Adrenal gland (tissue), 5 donors: ENCODE measurements at regions not wholly inside any gene's neighbourhood (a gene's known extent, or its start where the extent isn't known, plus 50 kb on each side); places are given as distances from the start of the nearest gene placed in this dataset.

Experiments
- CTCF ChIP-seq, 6 experiments: fragments of 450-650 bp in 4 of 6; fragments of 200-600 bp in 2 of 6; sonication (generic) in 1 of 6; IDR thresholded peaks; 1 replicate in 5 of 6; 2 replicates in 1 of 6; pipeline versions ENCODE4 v1.5.1 to v1.8.0; 2016 to 2021; ENCODE audit warnings: antibody characterized with exemption in 6 of 6, mild to moderate bottlenecking in 2 of 6, moderate library complexity in 1 of 6
- POLR2A ChIP-seq, 2 donors: fragments of 450-650 bp; IDR thresholded peaks; one replicate each; pipeline ENCODE4 v1.6.1; 2017; ENCODE audit warnings: antibody characterized with exemption in 2 of 2, mild to moderate bottlenecking in 2 of 2, moderate library complexity in 1 of 2
- donor health status: DM: no; HTN: no; CAD: no.

DNA sequence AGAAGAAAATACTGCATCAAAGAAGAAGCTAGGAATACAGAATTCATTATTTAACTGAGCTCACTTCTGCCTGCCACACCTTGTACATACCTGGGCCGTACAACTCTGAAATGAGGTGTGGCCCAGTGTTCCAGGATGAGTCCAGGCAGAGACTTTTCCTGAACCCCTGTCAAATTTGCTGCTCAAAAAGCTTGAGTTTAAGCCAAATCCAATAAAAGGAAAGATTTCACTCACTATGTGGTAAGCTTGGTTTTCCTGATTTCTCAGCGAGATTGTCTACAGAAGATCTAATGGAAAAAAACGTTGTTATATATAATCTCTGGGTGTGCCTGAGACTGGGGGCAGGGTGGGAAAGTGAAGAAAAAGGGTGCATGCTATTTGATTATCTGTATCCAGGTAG, 72.1 kb upstream of the EGFR start:
- TF ChIP-seq CTCF (IDR thresholded peaks at IDR 0.05) (no peak), POLR2A (IDR thresholded peaks at IDR 0.05) (no peak)
